ENCODE measurements at regions not wholly inside any gene's neighbourhood (a gene's known extent, or its start where the extent isn't known, plus 50 kb on each side); places are given as distances from the start of the nearest gene placed in this dataset.
"Not testable (repeated sequence)": the region's sequence is repeated elsewhere in the genome, so short reads cannot be mapped to it uniquely, and the experiment has no call there.

DNA sequence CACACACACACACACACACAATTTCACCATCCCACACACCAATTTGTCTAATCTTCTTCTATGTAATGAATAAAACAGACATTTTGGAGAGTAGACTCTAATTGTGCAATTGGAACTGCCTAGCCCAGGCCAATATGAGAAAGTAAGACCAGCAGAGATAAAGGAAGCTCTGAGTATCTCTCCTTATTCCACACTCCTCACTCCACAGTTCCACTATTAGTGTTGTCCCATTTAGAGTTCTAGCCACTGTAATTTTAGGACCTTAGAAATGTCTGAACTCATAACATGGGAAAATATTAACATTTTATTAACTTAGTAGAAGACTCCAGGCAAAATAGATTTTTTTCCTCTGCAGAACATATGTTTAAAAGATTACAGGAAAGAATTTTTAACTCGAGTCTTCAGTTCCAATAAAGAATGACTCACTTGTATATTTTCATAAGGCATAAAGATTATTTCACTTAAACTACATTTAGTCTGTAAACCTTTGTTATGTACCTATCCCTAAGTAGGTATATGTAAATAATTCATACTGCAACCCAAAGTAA lies 297.6 kb upstream of the INTU start:
- Histone ChIP-seq H3K9ac (ENCODE audit: low read length) (no peak overlapping the region), H3K79me2 (ENCODE audit: low read length) (no peaks in the 10 kb centered on the region), H3K9me3 (replicated peaks; ENCODE audit: insufficient read depth, low read length) (no peaks in the 10 kb centered on the region), H2AFZ (ENCODE audit: low read length) (no peak overlapping the region), H3K9me2 (replicated peaks; ENCODE audit: insufficient read depth, low read length) (no peaks in the 10 kb centered on the region), H3K27me3 (replicated peaks; ENCODE audit: insufficient read depth, low read length) (no peaks in the 10 kb centered on the region), H3F3A (ENCODE audit: insufficient read depth, low read length) (no peaks in the 10 kb centered on the region), H3K4me3 (ENCODE audit: low read length) (no peak overlapping the region), H3K4me2 (ENCODE audit: low read depth, low read length) (no peak overlapping the region), H3K4me1 (ENCODE audit: low read length) (no peaks in the 10 kb centered on the region), H3K27ac (ENCODE audit: low read length) (no peak overlapping the region), H3K36me3 (replicated peaks; ENCODE audit: insufficient read depth, low read length) (no peaks in the 10 kb centered on the region), H4K20me1 (ENCODE audit: insufficient read depth, low read length) (no peaks in the 10 kb centered on the region)
- TF ChIP-seq EZH2phosphoT487 (IDR thresholded peaks at IDR 0.05; ENCODE audit: low read length) (no peak), EZH2 (optimal IDR thresholded peaks at IDR 0.05; ENCODE audit: low read depth, low read length) (no peak)
- TF ChIP-seq, protein P1, sequence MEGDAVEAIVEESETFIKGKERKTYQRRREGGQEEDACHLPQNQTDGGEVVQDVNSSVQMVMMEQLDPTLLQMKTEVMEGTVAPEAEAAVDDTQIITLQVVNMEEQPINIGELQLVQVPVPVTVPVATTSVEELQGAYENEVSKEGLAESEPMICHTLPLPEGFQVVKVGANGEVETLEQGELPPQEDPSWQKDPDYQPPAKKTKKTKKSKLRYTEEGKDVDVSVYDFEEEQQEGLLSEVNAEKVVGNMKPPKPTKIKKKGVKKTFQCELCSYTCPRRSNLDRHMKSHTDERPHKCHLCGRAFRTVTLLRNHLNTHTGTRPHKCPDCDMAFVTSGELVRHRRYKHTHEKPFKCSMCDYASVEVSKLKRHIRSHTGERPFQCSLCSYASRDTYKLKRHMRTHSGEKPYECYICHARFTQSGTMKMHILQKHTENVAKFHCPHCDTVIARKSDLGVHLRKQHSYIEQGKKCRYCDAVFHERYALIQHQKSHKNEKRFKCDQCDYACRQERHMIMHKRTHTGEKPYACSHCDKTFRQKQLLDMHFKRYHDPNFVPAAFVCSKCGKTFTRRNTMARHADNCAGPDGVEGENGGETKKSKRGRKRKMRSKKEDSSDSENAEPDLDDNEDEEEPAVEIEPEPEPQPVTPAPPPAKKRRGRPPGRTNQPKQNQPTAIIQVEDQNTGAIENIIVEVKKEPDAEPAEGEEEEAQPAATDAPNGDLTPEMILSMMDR (IDR thresholded peaks at IDR 0.05; ENCODE audit: low read length), result no peak
- no peak for DNase-seq

DNA sequence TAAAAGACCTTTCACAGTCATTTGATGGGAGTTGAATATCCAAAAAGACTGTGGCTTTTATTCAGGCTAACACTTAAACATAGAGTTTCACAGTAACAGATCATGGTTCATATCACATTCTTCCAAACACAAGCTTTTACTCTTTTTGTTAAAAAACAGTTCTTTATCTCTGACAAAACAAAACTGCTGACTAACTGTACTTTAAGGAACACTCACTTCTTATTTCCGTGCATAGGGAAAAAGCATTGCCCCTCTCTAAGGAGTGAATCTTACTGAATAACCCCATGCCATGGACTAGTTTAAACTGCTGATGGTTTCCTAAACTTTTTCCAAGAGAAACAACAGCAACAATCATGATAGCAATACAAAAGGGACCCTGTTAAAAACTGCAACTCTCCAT lies 297.0 kb upstream of the INTU start:
- Histone ChIP-seq H3K27ac (ENCODE audit: low read length) (no peak overlapping the region), H3K4me1 (ENCODE audit: low read length) (no peaks in the 10 kb centered on the region), H3K9ac (ENCODE audit: low read length) (no peak overlapping the region), H3K79me2 (ENCODE audit: low read length) (no peaks in the 10 kb centered on the region), H2AFZ (ENCODE audit: low read length) (no peak overlapping the region), H3K4me2 (ENCODE audit: low read depth, low read length) (no peak overlapping the region), H3K4me3 (ENCODE audit: low read length) (no peak overlapping the region), H3K27me3 (replicated peaks; ENCODE audit: insufficient read depth, low read length) (no peaks in the 10 kb centered on the region), H3K36me3 (replicated peaks; ENCODE audit: insufficient read depth, low read length) (no peaks in the 10 kb centered on the region), H3F3A (ENCODE audit: insufficient read depth, low read length) (no peaks in the 10 kb centered on the region), H3K9me2 (replicated peaks; ENCODE audit: insufficient read depth, low read length) (no peaks in the 10 kb centered on the region), H3K9me3 (replicated peaks; ENCODE audit: insufficient read depth, low read length) (no peaks in the 10 kb centered on the region), H4K20me1 (ENCODE audit: insufficient read depth, low read length) (no peaks in the 10 kb centered on the region)
- TF ChIP-seq EZH2 (optimal IDR thresholded peaks at IDR 0.05; ENCODE audit: low read depth, low read length) (no peak), EZH2phosphoT487 (IDR thresholded peaks at IDR 0.05; ENCODE audit: low read length) (no peak)
- TF ChIP-seq, protein P1 (IDR thresholded peaks at IDR 0.05; ENCODE audit: low read length), result no peak
- no peak for DNase-seq

DNA sequence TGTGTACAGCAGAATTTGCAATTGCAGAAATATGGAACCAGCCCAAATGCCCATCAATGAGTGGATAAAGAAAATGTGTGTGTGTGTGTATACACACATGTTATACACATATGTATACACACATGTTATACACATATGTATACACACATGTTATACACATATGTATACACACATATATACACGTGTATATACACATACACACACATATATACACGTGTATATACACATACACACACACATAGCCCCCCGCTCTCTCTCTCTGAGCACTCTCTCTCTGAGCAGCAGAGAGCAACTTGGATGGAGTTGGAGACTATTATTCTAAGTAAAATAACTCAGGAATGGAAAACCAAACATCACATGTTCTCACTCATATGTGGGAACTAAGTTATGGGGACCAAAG lies 289.6 kb upstream of the INTU start:
- H2AFZ ChIP-seq (ENCODE audit: low read length); DNase-seq; H3K4me3 ChIP-seq (ENCODE audit: low read length); H3K79me2 ChIP-seq (ENCODE audit: low read length); H3K4me1 ChIP-seq (ENCODE audit: low read length); H3F3A ChIP-seq (ENCODE audit: insufficient read depth, low read length); H3K27ac ChIP-seq (ENCODE audit: low read length); H4K20me1 ChIP-seq (ENCODE audit: insufficient read depth, low read length); H3K36me3 ChIP-seq (replicated peaks; ENCODE audit: insufficient read depth, low read length); H3K4me2 ChIP-seq (ENCODE audit: low read depth, low read length); H3K27me3 ChIP-seq (replicated peaks; ENCODE audit: insufficient read depth, low read length); H3K9me3 ChIP-seq (replicated peaks; ENCODE audit: insufficient read depth, low read length); H3K9ac ChIP-seq (ENCODE audit: low read length); H3K9me2 ChIP-seq (replicated peaks; ENCODE audit: insufficient read depth, low read length): not testable (repeated sequence)

GRCh38 chr4:127344071-127344470 lies 288.7 kb upstream of the INTU start:
- no peak for DNase-seq
- no peak overlapping the region for H2AFZ ChIP-seq (ENCODE audit: low read length)
- no peak for TF ChIP-seq EZH2 (optimal IDR thresholded peaks at IDR 0.05; ENCODE audit: low read depth, low read length)
- no peak for TF ChIP-seq EZH2phosphoT487 (IDR thresholded peaks at IDR 0.05; ENCODE audit: low read length)
- TF ChIP-seq, protein P1 (IDR thresholded peaks at IDR 0.05; ENCODE audit: low read length), result no peak

More at GRCh38 chr4:127344071-127344470, 288.7 kb upstream of the INTU start:
- Histone ChIP-seq H3K9me3 (replicated peaks; ENCODE audit: insufficient read depth, low read length) (no peaks in the 10 kb centered on the region), H4K20me1 (ENCODE audit: insufficient read depth, low read length) (no peaks in the 10 kb centered on the region), H3K4me1 (ENCODE audit: low read length) (no peaks in the 10 kb centered on the region), H3K36me3 (replicated peaks; ENCODE audit: insufficient read depth, low read length) (no peaks in the 10 kb centered on the region), H3F3A (ENCODE audit: insufficient read depth, low read length) (no peaks in the 10 kb centered on the region), H3K4me2 (ENCODE audit: low read depth, low read length) (no peak overlapping the region), H3K9me2 (replicated peaks; ENCODE audit: insufficient read depth, low read length) (no peaks in the 10 kb centered on the region), H3K27ac (ENCODE audit: low read length) (no peak overlapping the region), H3K9ac (ENCODE audit: low read length) (no peak overlapping the region), H3K79me2 (ENCODE audit: low read length) (no peaks in the 10 kb centered on the region), H3K27me3 (replicated peaks; ENCODE audit: insufficient read depth, low read length) (no peaks in the 10 kb centered on the region), H3K4me3 (ENCODE audit: low read length) (no peak overlapping the region)
